Neural crest cell (in vitro differentiated cells): ENCODE measurements at regions not wholly inside any gene's neighbourhood (a gene's known extent, or its start where the extent isn't known, plus 50 kb on each side); places are given as distances from the start of the nearest gene placed in this dataset.

Experiments used
- DNase-seq: peaks from one replicate; pipeline ENCODE4 v3.0.0; 2021; ENCODE audit warnings: low read depth, mixed read lengths, low spot score
- H3K27ac Mint-ChIP-seq: one replicate; pipeline ENCODE4 v1.8.0; 2021; ENCODE audit warnings: mild to moderate bottlenecking, mixed read lengths; ENCODE audit not compliant: unreplicated experiment
- H3K27me3 Mint-ChIP-seq: 2 replicates; pipeline ENCODE4 v1.8.0; 2021; ENCODE audit warnings: low read depth, mild to moderate bottlenecking, mixed read lengths
- H3K36me3 Mint-ChIP-seq: 2 replicates; pipeline ENCODE4 v1.8.0; 2021; ENCODE audit warnings: low read depth, mild to moderate bottlenecking, mixed read lengths
- H3K4me1 Mint-ChIP-seq: 2 replicates; pipeline ENCODE4 v1.8.0; 2021; ENCODE audit warnings: mixed read lengths
- H3K4me3 Mint-ChIP-seq: one replicate; pipeline ENCODE4 v1.8.0; 2021; ENCODE audit warnings: mild to moderate bottlenecking, mixed read lengths
- H3K9me3 Mint-ChIP-seq: 2 replicates; pipeline ENCODE4 v1.8.0; 2021; ENCODE audit warnings: mixed read lengths
- TF ChIP-seq, protein P1 (sequence below): fragments of 200-600 bp; sonication (generic); conservative IDR thresholded peaks from 2 replicates; pipeline ENCODE4 v1.5.0; 2021; ENCODE audit warnings: antibody characterized with exemption, mild to moderate bottlenecking

DNA sequence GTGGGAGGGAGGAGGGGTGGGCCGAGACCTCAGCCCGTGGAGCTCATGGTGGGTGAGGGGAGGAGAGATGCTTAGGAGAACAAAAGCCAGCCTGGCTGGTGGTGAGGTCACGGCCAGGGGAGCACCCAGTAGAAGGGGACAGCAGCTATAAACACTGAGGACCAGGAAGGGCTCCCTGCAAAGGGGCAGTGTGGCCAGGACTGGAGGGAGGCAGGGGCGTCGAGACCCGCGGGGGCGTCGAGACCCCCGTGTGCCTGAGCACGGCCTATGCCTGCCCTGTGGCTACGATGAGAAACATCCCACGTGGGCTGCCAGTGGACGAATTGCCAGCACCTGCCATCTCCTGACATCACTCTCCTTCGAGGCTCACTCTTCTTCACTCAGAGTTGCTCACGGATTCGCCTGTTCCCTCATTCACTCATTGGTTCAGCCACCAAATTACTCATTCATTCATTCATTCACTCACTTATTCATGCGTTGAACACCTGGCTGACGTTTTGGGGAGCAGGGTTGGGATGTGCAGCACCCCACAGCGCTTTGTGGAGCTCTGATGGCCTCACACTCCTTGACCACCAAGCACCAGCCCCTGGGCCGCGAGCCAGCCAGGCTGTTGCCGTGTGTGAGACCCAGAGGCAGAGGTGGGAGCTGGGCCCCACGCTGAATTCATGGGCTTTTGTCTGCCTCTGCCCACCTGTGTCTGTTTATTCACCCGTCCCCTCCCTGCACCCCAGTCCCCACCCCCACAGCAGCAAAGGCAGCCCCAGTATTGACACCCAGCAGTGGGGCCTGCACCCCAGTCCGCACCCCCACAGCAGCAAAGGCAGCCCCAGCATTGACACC is 61.2 kb upstream of the BHLHE23 start:
- no peak for DNase-seq
- TF ChIP-seq, protein P1, sequence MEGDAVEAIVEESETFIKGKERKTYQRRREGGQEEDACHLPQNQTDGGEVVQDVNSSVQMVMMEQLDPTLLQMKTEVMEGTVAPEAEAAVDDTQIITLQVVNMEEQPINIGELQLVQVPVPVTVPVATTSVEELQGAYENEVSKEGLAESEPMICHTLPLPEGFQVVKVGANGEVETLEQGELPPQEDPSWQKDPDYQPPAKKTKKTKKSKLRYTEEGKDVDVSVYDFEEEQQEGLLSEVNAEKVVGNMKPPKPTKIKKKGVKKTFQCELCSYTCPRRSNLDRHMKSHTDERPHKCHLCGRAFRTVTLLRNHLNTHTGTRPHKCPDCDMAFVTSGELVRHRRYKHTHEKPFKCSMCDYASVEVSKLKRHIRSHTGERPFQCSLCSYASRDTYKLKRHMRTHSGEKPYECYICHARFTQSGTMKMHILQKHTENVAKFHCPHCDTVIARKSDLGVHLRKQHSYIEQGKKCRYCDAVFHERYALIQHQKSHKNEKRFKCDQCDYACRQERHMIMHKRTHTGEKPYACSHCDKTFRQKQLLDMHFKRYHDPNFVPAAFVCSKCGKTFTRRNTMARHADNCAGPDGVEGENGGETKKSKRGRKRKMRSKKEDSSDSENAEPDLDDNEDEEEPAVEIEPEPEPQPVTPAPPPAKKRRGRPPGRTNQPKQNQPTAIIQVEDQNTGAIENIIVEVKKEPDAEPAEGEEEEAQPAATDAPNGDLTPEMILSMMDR: no peak
- Mint-ChIP-seq H3K4me1 (peaks cover 8% of the 10 kb centered on the region), H3K36me3 (no peaks in the 10 kb centered on the region), H3K27me3 (peaks cover 37% of the 10 kb centered on the region), H3K27ac (no peak overlapping the region), H3K4me3 (no peak overlapping the region), H3K9me3 (no peaks in the 10 kb centered on the region)

DNA sequence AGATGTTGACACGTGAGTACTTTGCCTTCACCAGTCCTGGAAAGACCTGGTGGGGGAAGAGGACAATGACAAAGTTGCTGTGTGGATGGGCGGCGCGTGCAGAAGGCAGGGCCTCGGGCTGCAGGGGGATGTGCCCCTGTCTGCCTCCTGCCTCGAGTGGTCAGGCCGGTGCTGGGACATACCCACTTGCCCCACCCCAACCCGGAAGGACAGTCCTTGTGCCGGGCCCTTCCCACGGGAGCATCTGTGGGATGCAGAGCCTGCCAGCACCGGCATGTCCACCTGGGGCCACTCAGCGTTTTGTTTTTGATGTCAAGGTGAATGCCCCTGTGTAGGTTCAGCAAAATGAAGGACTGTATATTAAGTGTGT is 60.5 kb upstream of the BHLHE23 start:
- TF ChIP-seq, protein P1: no peak
- Mint-ChIP-seq H3K27me3 (peaks cover 31% of the 10 kb centered on the region), H3K27ac (no peak overlapping the region), H3K4me3 (no peak overlapping the region), H3K36me3 (no peaks in the 10 kb centered on the region), H3K4me1 (peaks cover 7% of the 10 kb centered on the region), H3K9me3 (no peaks in the 10 kb centered on the region)
- no peak for DNase-seq

DNA sequence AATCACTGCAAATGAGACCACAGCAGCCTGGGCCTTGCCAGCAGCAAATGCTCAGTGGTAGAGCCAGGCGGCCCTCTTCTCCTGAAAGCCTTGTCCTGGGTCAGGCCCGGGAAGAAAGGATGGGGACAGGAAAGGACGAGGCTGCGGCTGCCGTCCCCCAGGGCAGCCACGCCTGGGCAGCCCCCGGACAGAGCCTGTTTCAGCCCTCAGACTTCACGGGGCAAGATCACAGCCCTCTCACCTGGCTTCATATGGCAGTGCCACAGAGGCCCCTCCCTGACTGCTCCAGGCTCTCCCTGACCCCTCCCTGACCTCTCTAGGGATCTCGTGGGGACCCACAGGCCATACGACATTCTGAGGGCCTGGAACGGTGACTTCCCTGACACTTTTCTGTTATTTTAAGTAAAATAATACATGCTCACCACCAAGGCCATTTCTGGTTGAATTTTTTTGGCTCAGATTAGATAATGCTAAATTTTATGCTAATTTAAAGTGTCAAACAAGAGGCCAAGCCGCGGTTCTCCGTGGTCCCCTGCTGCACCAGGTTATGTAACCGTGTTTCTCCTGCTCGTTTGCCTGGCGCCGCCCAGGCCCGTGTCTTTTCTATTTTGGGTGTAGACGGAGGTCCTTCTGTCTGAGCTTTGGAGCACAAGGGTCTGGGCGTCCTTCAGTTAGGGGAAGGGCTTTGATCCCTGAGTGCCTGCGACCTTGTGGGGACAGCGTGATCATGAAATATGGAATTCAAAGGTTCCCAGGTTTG is 59.9 kb upstream of the BHLHE23 start:
- no peak for DNase-seq
- Mint-ChIP-seq H3K9me3 (no peaks in the 10 kb centered on the region), H3K4me3 (no peak overlapping the region), H3K36me3 (no peaks in the 10 kb centered on the region), H3K4me1 (peaks cover 7% of the 10 kb centered on the region), H3K27ac (no peak overlapping the region), H3K27me3 (peaks cover 30% of the 10 kb centered on the region)
- TF ChIP-seq, protein P1: no peak

DNA sequence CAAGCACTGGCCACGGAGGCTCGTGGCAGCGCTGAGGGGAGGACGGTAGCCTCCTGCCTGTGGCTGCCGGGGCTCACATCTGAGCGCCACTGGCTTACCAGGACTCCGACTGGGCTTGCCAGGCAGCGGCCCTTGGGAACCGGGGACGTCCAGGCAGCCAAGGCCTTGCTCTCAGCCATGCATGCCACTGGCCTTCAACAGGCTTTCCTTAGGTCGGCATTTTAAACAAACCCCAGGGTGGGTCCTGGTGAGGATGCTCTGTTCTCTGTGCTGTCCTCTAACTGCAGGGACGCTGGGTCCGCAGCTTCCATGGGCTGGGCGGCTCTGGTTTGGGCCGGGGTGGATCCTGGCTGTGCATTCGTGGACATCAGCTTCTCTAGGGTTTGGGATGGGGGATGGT is 59.1 kb upstream of the BHLHE23 start:
- H3K27me3 Mint-ChIP-seq: peaks cover 22% of the 10 kb centered on the region

More for the DNA sequence above, 59.1 kb upstream of the BHLHE23 start:
- Mint-ChIP-seq H3K27ac (no peak overlapping the region), H3K4me1 (peaks cover 13% of the 10 kb centered on the region), H3K4me3 (no peak overlapping the region), H3K36me3 (no peaks in the 10 kb centered on the region), H3K9me3 (peaks cover 4% of the 10 kb centered on the region)
- DNase-seq: no peak
- TF ChIP-seq, protein P1: no peak
